ENCODE measurements at regions not wholly inside any gene's neighbourhood (a gene's known extent, or its start where the extent isn't known, plus 50 kb on each side); places are given as distances from the start of the nearest gene placed in this dataset.

GRCh38 chr10:3999642-4000041 is 214.6 kb upstream of the KLF6 start:
- no peak for DNase-seq (ENCODE audit: low read depth in 2 of 2)

DNA sequence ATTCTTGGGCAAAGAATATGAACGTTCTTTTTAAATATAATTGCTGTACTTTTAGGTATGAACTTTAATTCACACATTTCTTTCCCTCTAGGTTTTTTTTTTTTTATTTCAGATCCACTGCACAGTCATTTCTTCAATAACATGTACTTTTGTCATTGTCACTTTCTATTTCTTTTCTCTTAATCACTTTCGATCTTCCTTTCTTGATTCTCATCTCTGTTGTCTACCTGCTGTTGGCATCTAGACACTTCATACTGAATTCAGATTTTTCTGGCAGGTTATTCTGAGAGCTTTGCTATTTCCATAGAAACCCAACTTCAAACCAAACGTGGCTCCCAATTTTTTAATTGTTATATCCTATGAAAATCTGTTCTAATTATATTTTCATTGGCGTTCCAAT is 211.7 kb upstream of the KLF6 start:
- no peak for DNase-seq (ENCODE audit: low read depth in 2 of 2)

DNA sequence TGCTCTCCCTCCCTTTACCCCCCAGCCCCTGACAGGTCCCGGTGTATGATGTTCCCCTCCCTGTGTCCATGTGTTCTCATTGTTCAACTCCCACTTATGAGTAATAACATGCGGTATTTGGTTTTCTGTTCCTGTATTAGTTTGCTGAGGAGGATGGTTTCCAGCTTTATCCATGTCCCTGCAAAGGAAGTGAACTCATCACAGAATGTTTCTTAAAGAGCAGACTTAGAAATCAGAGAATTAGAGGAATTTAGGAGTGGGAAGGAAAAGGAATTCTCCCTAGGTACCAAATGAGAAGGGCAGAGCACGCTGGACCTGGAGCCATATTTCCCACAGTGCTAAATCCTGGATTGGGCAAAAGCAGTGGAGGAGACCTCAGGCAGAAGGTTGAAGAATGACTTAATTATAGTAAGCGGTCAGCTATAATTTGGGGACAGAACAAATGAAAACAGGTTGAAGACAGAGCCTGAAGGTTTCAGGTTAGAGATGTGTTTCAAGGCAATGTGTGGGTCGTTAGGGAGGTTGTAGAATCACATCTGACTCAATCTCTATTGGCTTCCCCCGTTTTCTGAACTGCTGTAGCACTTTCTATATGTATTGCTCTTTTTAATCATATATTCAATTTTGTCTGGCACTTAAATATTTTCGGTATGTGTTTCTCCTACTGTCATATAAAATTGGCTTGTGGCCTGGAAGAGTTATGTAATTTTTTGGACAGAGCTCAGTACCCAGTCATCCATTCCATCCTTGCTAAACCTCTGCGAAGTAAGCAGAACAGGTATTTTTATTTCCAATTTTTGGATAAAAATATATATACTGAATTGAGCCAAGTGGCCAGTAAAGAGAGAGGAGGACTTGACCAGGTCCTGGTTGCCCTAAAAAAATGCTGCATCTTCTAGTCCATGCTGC is 210.5 kb upstream of the KLF6 start:
- DNase-seq (ENCODE audit: low read depth in 2 of 2): no peak

- DNase-seq (ENCODE audit: low read depth in 2 of 2): no peak
Observed at GRCh38 chr10:3992382-3993178, 207.6 kb upstream of the KLF6 start.

DNA sequence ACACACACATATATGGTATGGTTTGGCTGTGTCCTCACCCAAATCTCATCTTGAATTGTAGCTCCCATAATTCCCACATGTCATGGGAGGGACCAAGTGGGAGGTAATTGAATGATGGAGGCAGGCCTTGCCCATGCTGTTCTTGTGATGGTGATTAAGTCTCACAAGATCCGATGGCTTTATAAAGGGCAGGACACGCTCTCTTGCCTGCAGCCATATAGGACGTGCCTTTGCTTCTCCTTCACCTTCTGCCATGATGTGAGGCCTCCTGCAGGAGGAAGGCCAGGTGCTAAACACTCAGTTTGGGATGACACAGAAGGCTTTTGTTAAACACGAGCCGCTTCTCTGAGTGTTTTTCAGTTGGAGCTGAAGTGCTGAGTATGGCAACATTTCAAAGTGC is 205.3 kb upstream of the KLF6 start:
- no peak for DNase-seq (ENCODE audit: low read depth in 2 of 2)

- DNase-seq (ENCODE audit: low read depth in 2 of 2): no peak
Observed at GRCh38 chr10:3987143-3987974, 202.3 kb upstream of the KLF6 start.

- DNase-seq (ENCODE audit: low read depth in 2 of 2): no peak
Observed at GRCh38 chr10:3986493-3987142, 201.6 kb upstream of the KLF6 start.

GRCh38 chr10:3982746-3983442 is 197.9 kb upstream of the KLF6 start:
- DNase-seq (ENCODE audit: low read depth in 2 of 2): no peak

DNA sequence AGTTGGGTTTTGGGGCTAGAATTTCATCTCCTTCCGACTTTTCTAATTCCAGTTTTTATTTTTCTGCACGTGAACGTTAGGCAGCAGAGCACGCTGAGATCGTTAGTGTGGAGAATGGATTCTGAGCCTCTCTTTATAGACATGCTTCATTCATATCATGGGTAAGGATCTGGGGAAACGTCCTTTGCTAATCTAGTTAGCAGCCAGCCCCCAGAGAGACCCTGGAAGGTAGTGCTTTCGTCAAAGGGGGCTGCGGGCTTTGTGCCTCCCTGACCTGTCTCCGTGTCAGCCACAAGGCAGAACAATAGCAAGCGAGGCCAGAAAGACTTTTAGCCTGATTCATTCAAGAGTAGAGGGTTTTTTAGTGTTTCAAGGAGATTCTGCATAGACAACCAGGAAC is 196.3 kb upstream of the KLF6 start:
- no peak for DNase-seq (ENCODE audit: low read depth in 2 of 2)

GRCh38 chr10:3980660-3981059 is 195.7 kb upstream of the KLF6 start:
- no peak for DNase-seq (ENCODE audit: low read depth in 2 of 2)

DNA sequence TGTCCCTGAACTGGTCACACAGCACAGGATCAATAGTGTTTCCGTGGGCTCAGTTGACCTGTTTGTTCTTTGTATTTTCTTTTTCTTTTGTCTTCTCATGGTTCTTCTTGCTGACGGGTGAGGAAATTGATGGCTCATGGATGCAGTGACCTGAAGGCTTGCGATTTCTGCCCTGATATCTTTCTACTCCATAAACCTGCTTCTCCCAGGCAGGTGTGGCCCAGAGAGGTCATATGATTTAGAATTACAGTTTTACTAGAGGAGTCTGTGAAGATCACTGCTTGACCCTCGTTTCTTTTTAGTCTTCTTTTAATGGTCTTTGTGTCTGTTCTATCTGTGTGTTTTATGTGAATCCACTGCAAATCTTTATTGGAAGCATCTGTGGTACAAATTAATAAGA is 195.1 kb upstream of the KLF6 start:
- DNase-seq (ENCODE audit: low read depth in 2 of 2): no peak

DNA sequence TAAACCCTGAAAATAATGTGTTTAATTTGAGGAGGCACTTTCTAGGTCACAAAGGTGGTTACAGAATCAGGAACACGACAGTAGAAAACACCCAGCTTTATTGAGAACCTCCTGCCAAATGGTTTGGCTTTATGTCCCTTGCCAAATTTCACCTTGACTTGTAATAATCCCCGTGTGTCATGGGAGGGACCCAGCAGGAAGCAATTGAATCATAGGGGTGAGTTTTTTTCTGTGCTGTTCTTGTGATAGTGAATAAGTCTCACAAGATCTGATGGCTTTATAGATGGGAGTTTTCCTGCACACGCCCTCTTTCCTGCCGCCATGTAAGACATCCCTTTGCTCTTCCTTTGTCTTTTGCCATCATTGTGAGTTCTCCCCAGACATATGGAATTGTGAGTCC is 193.8 kb upstream of the KLF6 start:
- no peak for DNase-seq (ENCODE audit: low read depth in 2 of 2)

DNA sequence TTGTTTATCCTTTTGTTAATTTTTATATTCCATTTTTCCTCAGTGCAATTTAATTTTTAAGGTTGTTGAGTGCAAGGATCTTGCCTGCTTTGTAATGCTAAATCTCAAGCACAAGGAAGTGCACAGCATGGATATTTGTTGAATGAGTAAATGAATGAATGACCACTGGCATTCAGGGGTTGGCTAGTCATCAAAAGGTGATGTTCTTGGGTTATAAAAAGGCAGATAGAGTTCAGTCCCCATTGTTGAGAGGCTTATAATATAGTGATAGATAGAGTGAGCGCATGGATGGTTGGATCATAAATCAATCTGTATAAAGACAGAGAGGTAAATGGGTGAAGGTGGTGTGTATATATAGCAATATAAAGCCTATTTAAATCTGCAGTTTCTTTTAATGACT is 193.2 kb upstream of the KLF6 start:
- DNase-seq (ENCODE audit: low read depth in 2 of 2): no peak

- no peak for DNase-seq (ENCODE audit: low read depth in 2 of 2)
Observed at GRCh38 chr10:3977761-3978160, 192.8 kb upstream of the KLF6 start.

DNA sequence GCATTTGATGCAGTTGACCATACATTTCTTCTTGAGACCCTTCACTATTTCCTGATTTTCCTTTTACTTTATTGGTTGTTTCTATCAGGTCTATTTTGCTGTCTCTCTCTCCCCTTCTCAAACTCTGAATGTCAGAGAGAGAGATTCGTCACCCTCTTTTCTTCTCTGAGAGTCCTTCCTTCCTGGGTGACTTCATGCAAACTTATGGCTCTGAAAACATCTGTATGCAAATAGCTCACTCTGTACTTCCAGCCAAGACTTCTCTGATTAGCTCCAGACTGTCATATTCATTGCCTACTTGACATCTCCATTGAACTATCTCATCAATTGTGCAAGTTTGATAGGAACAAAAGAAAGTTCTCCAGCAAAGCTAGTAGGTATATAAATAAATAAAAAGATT is 191.7 kb upstream of the KLF6 start:
- no peak for DNase-seq (ENCODE audit: low read depth in 2 of 2)

DNA sequence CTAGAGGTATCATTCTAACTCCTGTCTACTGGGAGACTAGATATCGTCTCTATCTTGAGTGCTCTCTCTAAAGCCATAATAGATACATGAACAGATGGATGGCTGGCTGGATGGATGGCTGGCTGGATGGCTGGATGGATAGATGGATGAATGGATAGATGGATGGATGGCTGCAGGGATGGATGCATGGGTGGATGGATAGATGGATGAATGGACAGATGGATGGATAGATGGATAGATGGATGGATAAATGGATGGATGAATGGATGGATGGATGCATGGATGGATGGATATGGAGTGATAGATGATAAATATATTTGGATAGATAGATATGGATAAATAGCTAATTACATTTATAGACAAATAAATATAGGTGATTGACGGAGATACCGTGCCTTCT is 191.2 kb upstream of the KLF6 start:
- no peak for DNase-seq (ENCODE audit: low read depth in 2 of 2)

DNA sequence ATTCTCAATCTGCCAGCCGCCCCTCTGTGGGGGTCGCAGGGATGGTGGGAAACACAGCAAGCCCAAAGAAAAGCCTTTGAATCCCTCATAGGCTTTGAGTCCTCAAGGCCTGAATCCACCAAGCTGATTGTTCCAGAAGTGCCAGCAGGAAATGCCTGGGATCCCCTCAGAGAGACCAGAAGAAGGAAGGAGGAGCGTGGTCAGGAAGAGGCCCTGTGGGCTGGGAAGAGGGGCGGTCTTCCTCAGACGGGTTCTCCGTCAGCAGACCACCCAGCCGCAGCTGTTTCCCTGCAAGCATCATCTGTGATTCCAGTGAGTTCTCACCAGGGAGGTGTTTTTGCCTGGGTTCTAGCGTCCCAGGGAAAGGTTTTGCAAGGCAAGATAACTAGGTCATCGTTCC is 190.0 kb upstream of the KLF6 start:
- DNase-seq (ENCODE audit: low read depth in 2 of 2): no peak

DNA sequence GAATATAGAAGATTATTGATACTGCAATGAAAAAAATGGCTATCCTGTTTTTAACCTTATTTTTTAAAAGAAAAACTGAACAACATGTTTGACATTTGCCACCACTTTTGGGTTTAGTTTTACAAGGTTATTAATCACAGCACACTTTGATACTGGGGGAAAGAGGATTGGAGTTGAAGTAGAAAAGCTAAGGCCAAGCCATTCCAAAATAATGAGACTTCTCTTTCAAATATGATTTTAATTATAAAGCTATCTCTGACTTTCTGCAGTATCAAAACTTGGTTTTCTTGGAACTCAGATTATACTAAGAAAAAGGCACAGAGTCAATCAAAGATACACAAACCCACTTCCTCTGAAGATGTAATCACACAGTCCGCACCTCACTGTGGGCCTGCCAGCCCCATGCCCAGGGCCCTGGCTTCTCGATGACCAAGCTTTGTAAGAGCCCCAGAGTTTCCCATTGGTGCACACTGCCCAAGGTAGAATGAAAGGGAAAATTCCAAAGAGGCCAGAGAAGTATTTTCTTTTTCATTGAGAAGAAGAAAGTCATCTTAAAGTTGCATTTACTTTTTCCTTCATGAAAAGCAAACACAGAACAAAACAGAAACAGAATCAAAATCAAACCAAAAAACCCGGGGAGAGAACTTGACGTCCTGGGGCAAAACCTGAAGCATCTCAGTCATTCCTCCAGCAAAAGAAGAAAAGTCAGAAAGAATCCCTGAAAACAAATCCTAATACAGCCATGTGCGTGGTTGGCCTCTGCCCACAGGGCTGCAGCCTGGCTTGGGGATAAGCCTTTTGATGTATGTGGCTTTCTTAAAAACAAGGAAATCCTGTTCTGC is 187.7 kb upstream of the KLF6 start:
- no peak for DNase-seq (ENCODE audit: low read depth in 2 of 2)

DNA sequence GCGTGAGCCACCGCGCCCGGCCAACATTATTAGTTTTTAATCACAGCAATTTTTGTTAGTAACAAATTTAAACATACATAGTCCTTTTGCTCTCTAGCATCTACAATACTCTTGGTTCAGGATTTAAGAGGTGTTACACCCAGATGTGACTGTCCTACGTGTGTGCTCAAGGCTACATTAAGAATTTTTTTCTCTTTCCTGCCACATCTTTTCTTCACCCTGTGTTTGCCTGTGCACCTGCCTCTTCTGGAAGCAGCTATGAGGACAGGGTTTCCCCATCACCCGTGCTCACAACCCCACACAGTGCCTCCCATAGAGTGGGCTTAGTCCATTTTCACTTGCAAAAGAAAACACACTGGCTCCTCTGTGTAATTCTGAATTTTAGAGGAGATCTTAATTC is 186.7 kb upstream of the KLF6 start:
- no peak for DNase-seq (ENCODE audit: low read depth in 2 of 2)
